Esophagus mucosa (tissue), 1 donor: ENCODE measurements at regions not wholly inside any gene's neighbourhood (a gene's known extent, or its start where the extent isn't known, plus 50 kb on each side); places are given as distances from the start of the nearest gene placed in this dataset.
"Not testable (repeated sequence)": the region's sequence is repeated elsewhere in the genome, so short reads cannot be mapped to it uniquely, and the experiment has no call there.

Source experiments
- ATAC-seq: fragments of 200-7000 bp; cut with Tn5 transposase; one replicate; pipeline ENCODE4 v1.9.1; 2020
- donor health status: DM: yes; HTN: yes; CAD: no.

GRCh38 chr5:131107128-131107527 lies 57.9 kb downstream of the HINT1 start:
- ATAC-seq: no peak

- no peak for ATAC-seq
Measured at GRCh38 chr5:131104169-131104808, 60.8 kb downstream of the HINT1 start.

- no peak for ATAC-seq
Measured at GRCh38 chr5:131096774-131097710, 68.0 kb downstream of the HINT1 start.

- not testable (repeated sequence) for ATAC-seq
Measured at GRCh38 chr5:131095561-131095960, 69.5 kb downstream of the HINT1 start.

- no peak for ATAC-seq
Measured at GRCh38 chr5:131084436-131084835, 80.6 kb downstream of the HINT1 start.

GRCh38 chr5:131081913-131082488 lies 83.1 kb downstream of the HINT1 start:
- ATAC-seq: no peak

GRCh38 chr5:131081374-131081773 lies 83.7 kb downstream of the HINT1 start:
- ATAC-seq: no peak

GRCh38 chr5:131079232-131079631 lies 85.8 kb downstream of the HINT1 start:
- ATAC-seq: no peak

GRCh38 chr5:131068893-131069643 lies 96.0 kb downstream of the HINT1 start:
- no peak for ATAC-seq

GRCh38 chr5:131068076-131068475 lies 97.0 kb downstream of the HINT1 start:
- ATAC-seq: no peak

GRCh38 chr5:131067636-131068035 lies 97.4 kb downstream of the HINT1 start:
- no peak for ATAC-seq

GRCh38 chr5:131064669-131065371 lies 100.2 kb downstream of the HINT1 start:
- ATAC-seq: no peak

- no peak for ATAC-seq
Measured at GRCh38 chr5:131042021-131042789, 122.9 kb downstream of the HINT1 start.

GRCh38 chr5:131023498-131023865 lies 141.6 kb downstream of the HINT1 start:
- no peak for ATAC-seq

- ATAC-seq: peak; percentile 12
Measured at GRCh38 chr5:131022811-131023497, 142.1 kb downstream of the HINT1 start.

GRCh38 chr5:131021646-131022045 lies 143.4 kb downstream of the HINT1 start:
- ATAC-seq: no peak

- peak; percentile 100 for ATAC-seq
Measured at GRCh38 chr5:131019601-131020315, 145.3 kb downstream of the HINT1 start.

- no peak for ATAC-seq
Measured at GRCh38 chr5:131019111-131019510, 145.9 kb downstream of the HINT1 start.

- no peak for ATAC-seq
Measured at GRCh38 chr5:131008329-131008728, 156.7 kb downstream of the HINT1 start.
